Peyer's patch (tissue), 4 donors: ENCODE measurements at regions not wholly inside any gene's neighbourhood (a gene's known extent, or its start where the extent isn't known, plus 50 kb on each side); places are given as distances from the start of the nearest gene placed in this dataset.
"Not testable (repeated sequence)": the region's sequence is repeated elsewhere in the genome, so short reads cannot be mapped to it uniquely, and the experiment has no call there.

Experiments used
- CTCF ChIP-seq, 6 experiments: fragments of 450-650 bp in 4 of 6; fragments of 200-600 bp in 2 of 6; sonication (generic) in 1 of 6; IDR thresholded peaks; one replicate each; pipeline ENCODE4 v1.5.1; 2017 to 2019; ENCODE audit warnings: antibody characterized with exemption in 6 of 6, mild to moderate bottlenecking in 3 of 6, moderate library complexity in 1 of 6
- POLR2A ChIP-seq, 2 donors: fragments of 450-650 bp; IDR thresholded peaks; one replicate each; pipeline ENCODE4 v1.5.1; 2017; ENCODE audit warnings: antibody characterized with exemption in 2 of 2, mild to moderate bottlenecking in 2 of 2, moderate library complexity in 2 of 2

GRCh38 chr4:187915406-187915805 is 80.2 kb upstream of the ZFP42 start:
- not testable (repeated sequence) for TF ChIP-seq CTCF, POLR2A (IDR thresholded peaks at IDR 0.05)
